ENCODE measurements at regions not wholly inside any gene's neighbourhood (a gene's known extent, or its start where the extent isn't known, plus 50 kb on each side); places are given as distances from the start of the nearest gene placed in this dataset.

GRCh38 chr14:104442631-104443390 is 136.8 kb upstream of the C14orf180 start:
- no peak for TF ChIP-seq EZH2 (IDR thresholded peaks at IDR 0.05; ENCODE audit: borderline replicate concordance, low read depth, low read length, severe bottlenecking)
- TF ChIP-seq CTCF (IDR thresholded peaks at IDR 0.05; ENCODE audit: borderline replicate concordance, extremely low read depth, low read length, poor library complexity, severe bottlenecking) = no peak
- DNase-seq (no peak), ATAC-seq (ENCODE audit: insufficient read depth, low read depth) (no peak)
- Histone ChIP-seq H3K27me3 (ENCODE audit: insufficient read depth, low read length, poor library complexity) (no peaks in the 10 kb centered on the region), H3K4me2 (ENCODE audit: insufficient read depth, low read length) (no peak overlapping the region), H3K4me3 (ENCODE audit: low read depth in 1 of 2, low read length in 2 of 2) (no peak overlapping the region), H2AFZ (ENCODE audit: low read depth, low read length) (no peak overlapping the region), H4K20me1 (ENCODE audit: insufficient read depth, low read length) (no peaks in the 10 kb centered on the region; the same call in 1 of the 2 replicates), H3K4me1 (ENCODE audit: insufficient read depth, low read length) (no peaks in the 10 kb centered on the region), H3K36me3 (ENCODE audit: insufficient read depth, low read length) (no peaks in the 10 kb centered on the region), H3K27ac (ENCODE audit: low read length) (no peak overlapping the region), H3K9me3 (ENCODE audit: insufficient read depth, low read length, severe bottlenecking) (no peaks in the 10 kb centered on the region), H3K9ac (ENCODE audit: low read depth, low read length) (no peak overlapping the region), H3K79me2 (ENCODE audit: insufficient read depth, low read length) (no peaks in the 10 kb centered on the region)

- Histone ChIP-seq H3K4me3 (ENCODE audit: low read depth in 1 of 2, low read length in 2 of 2) (no peak overlapping the region), H4K20me1 (ENCODE audit: insufficient read depth, low read length) (no peaks in the 10 kb centered on the region; the same call in 1 of the 2 replicates), H3K27ac (ENCODE audit: low read length) (no peak overlapping the region), H3K79me2 (ENCODE audit: insufficient read depth, low read length) (no peaks in the 10 kb centered on the region), H3K9ac (ENCODE audit: low read depth, low read length) (no peak overlapping the region), H2AFZ (ENCODE audit: low read depth, low read length) (no peak overlapping the region), H3K27me3 (ENCODE audit: insufficient read depth, low read length, poor library complexity) (no peaks in the 10 kb centered on the region), H3K4me1 (ENCODE audit: insufficient read depth, low read length) (no peaks in the 10 kb centered on the region), H3K36me3 (ENCODE audit: insufficient read depth, low read length) (no peaks in the 10 kb centered on the region), H3K9me3 (ENCODE audit: insufficient read depth, low read length, severe bottlenecking) (no peaks in the 10 kb centered on the region), H3K4me2 (ENCODE audit: insufficient read depth, low read length) (no peak overlapping the region)
- ATAC-seq (ENCODE audit: insufficient read depth, low read depth) (no peak), DNase-seq (peak; percentile 3)
- TF ChIP-seq CTCF (IDR thresholded peaks at IDR 0.05; ENCODE audit: borderline replicate concordance, extremely low read depth, low read length, poor library complexity, severe bottlenecking) = no peak
- no peak for TF ChIP-seq EZH2 (IDR thresholded peaks at IDR 0.05; ENCODE audit: borderline replicate concordance, low read depth, low read length, severe bottlenecking)
These were observed 136.0 kb upstream of the C14orf180 start for GRCh38 chr14:104443391-104444158.

- no peaks in the 10 kb centered on the region for H3K9me3 ChIP-seq (ENCODE audit: insufficient read depth, low read length, severe bottlenecking)
- no peaks in the 10 kb centered on the region for H3K27me3 ChIP-seq (ENCODE audit: insufficient read depth, low read length, poor library complexity)
- no peaks in the 10 kb centered on the region; the same call in 1 of the 2 replicates for H4K20me1 ChIP-seq (ENCODE audit: insufficient read depth, low read length)
- no peak overlapping the region for H2AFZ ChIP-seq (ENCODE audit: low read depth, low read length)
- no peak overlapping the region for H3K27ac ChIP-seq (ENCODE audit: low read length)
- H3K9ac ChIP-seq (ENCODE audit: low read depth, low read length) = no peak overlapping the region
- H3K4me1 ChIP-seq (ENCODE audit: insufficient read depth, low read length) = no peaks in the 10 kb centered on the region
- H3K4me3 ChIP-seq (ENCODE audit: low read depth in 1 of 2, low read length in 2 of 2) = no peak overlapping the region
- ATAC-seq (ENCODE audit: insufficient read depth, low read depth) (no peak), DNase-seq (no peak)
- no peaks in the 10 kb centered on the region for H3K36me3 ChIP-seq (ENCODE audit: insufficient read depth, low read length)
- H3K4me2 ChIP-seq (ENCODE audit: insufficient read depth, low read length) = no peak overlapping the region
- TF ChIP-seq EZH2 (IDR thresholded peaks at IDR 0.05; ENCODE audit: borderline replicate concordance, low read depth, low read length, severe bottlenecking) = no peak
- TF ChIP-seq CTCF (IDR thresholded peaks at IDR 0.05; ENCODE audit: borderline replicate concordance, extremely low read depth, low read length, poor library complexity, severe bottlenecking) = no peak
- no peaks in the 10 kb centered on the region for H3K79me2 ChIP-seq (ENCODE audit: insufficient read depth, low read length)
These were observed 135.2 kb upstream of the C14orf180 start for GRCh38 chr14:104444159-104445030.
